ENCODE measurements at regions not wholly inside any gene's neighbourhood (a gene's known extent, or its start where the extent isn't known, plus 50 kb on each side); places are given as distances from the start of the nearest gene placed in this dataset.
"Not testable (repeated sequence)": the region's sequence is repeated elsewhere in the genome, so short reads cannot be mapped to it uniquely, and the experiment has no call there.

- TF ChIP-seq CTCF (conservative IDR thresholded peaks at IDR 0.05 in 1 of 2, IDR thresholded peaks at IDR 0.05 in 1 of 2; ENCODE audit: low read depth in 1 of 2, low read length in 2 of 2) = no peak
- no peak for TF ChIP-seq EZH2 (IDR thresholded peaks at IDR 0.05; ENCODE audit: low read length, missing control alignments)
- no peak overlapping the region for H3K4me3 ChIP-seq (replicated peaks in 1 of 4; ENCODE audit: control extremely low read depth in 1 of 4, insufficient read depth in 1 of 4, low read depth in 3 of 4, low read length in 4 of 4)
- H3K27me3 ChIP-seq (ENCODE audit: control insufficient read depth, insufficient read depth, low read length) = no peaks in the 10 kb centered on the region
Observed at GRCh38 chr3:135597855-135598254, 367.7 kb upstream of the PPP2R3A start.

GRCh38 chr3:135598597-135598996 is 366.9 kb upstream of the PPP2R3A start:
- TF ChIP-seq CTCF (conservative IDR thresholded peaks at IDR 0.05 in 1 of 2, IDR thresholded peaks at IDR 0.05 in 1 of 2; ENCODE audit: low read depth in 1 of 2, low read length in 2 of 2) (no peak), EZH2 (IDR thresholded peaks at IDR 0.05; ENCODE audit: low read length, missing control alignments) (no peak)
- H4K20me1 ChIP-seq (ENCODE audit: control insufficient read depth, extremely low read depth, insufficient read depth, low read length) = no peaks in the 10 kb centered on the region
- H3K9me3 ChIP-seq (ENCODE audit: control insufficient read depth, insufficient read depth, low read depth, low read length) = no peaks in the 10 kb centered on the region
- no peak overlapping the region for H2AFZ ChIP-seq (ENCODE audit: low read length)
- no peak for DNase-seq (ENCODE audit: low read depth in 2 of 2)
- H3K4me1 ChIP-seq (ENCODE audit: control insufficient read depth, extremely low read depth, insufficient read depth, low read length) = no peaks in the 10 kb centered on the region
- H3K27ac ChIP-seq (ENCODE audit: insufficient read depth, low read length) = no peak overlapping the region
- no peak overlapping the region for H3K9ac ChIP-seq (ENCODE audit: insufficient read depth, low read length)
- H3K27me3 ChIP-seq (ENCODE audit: control insufficient read depth, insufficient read depth, low read length) = no peaks in the 10 kb centered on the region
- no peak overlapping the region for H3K4me2 ChIP-seq (ENCODE audit: extremely low read depth, insufficient read depth, low read length)
- H3K4me3 ChIP-seq (replicated peaks in 1 of 4; ENCODE audit: control extremely low read depth in 1 of 4, insufficient read depth in 1 of 4, low read depth in 3 of 4, low read length in 4 of 4) = no peak overlapping the region
- no peaks in the 10 kb centered on the region for H3K79me2 ChIP-seq (ENCODE audit: control insufficient read depth, insufficient read depth, low read length)
- no peaks in the 10 kb centered on the region for H3K36me3 ChIP-seq (ENCODE audit: control insufficient read depth, insufficient read depth, low read length)

More at GRCh38 chr3:135597855-135598254, 367.7 kb upstream of the PPP2R3A start:
- no peaks in the 10 kb centered on the region for H3K4me1 ChIP-seq (ENCODE audit: control insufficient read depth, extremely low read depth, insufficient read depth, low read length)
- no peaks in the 10 kb centered on the region for H3K9me3 ChIP-seq (ENCODE audit: control insufficient read depth, insufficient read depth, low read depth, low read length)
- H3K27ac ChIP-seq (ENCODE audit: insufficient read depth, low read length) = no peak overlapping the region
- DNase-seq (ENCODE audit: low read depth in 2 of 2) = no peak
- no peaks in the 10 kb centered on the region for H3K36me3 ChIP-seq (ENCODE audit: control insufficient read depth, insufficient read depth, low read length)
- no peak overlapping the region for H3K4me2 ChIP-seq (ENCODE audit: extremely low read depth, insufficient read depth, low read length)
- no peaks in the 10 kb centered on the region for H3K79me2 ChIP-seq (ENCODE audit: control insufficient read depth, insufficient read depth, low read length)
- H2AFZ ChIP-seq (ENCODE audit: low read length) = no peak overlapping the region
- no peak overlapping the region for H3K9ac ChIP-seq (ENCODE audit: insufficient read depth, low read length)
- no peaks in the 10 kb centered on the region for H4K20me1 ChIP-seq (ENCODE audit: control insufficient read depth, extremely low read depth, insufficient read depth, low read length)

- not testable (repeated sequence) for H3K4me3 ChIP-seq (replicated peaks in 1 of 4; ENCODE audit: control extremely low read depth in 1 of 4, insufficient read depth in 1 of 4, low read depth in 3 of 4, low read length in 4 of 4); H3K79me2 ChIP-seq (ENCODE audit: control insufficient read depth, insufficient read depth, low read length); H3K27ac ChIP-seq (ENCODE audit: insufficient read depth, low read length); H3K27me3 ChIP-seq (ENCODE audit: control insufficient read depth, insufficient read depth, low read length); H3K4me1 ChIP-seq (ENCODE audit: control insufficient read depth, extremely low read depth, insufficient read depth, low read length); DNase-seq (ENCODE audit: low read depth in 2 of 2); H3K36me3 ChIP-seq (ENCODE audit: control insufficient read depth, insufficient read depth, low read length); H4K20me1 ChIP-seq (ENCODE audit: control insufficient read depth, extremely low read depth, insufficient read depth, low read length); H3K9me3 ChIP-seq (ENCODE audit: control insufficient read depth, insufficient read depth, low read depth, low read length); H2AFZ ChIP-seq (ENCODE audit: low read length); H3K9ac ChIP-seq (ENCODE audit: insufficient read depth, low read length); H3K4me2 ChIP-seq (ENCODE audit: extremely low read depth, insufficient read depth, low read length)
Observed at GRCh38 chr3:135604512-135604911, 361.0 kb upstream of the PPP2R3A start.
